ENCODE measurements at regions not wholly inside any gene's neighbourhood (a gene's known extent, or its start where the extent isn't known, plus 50 kb on each side); places are given as distances from the start of the nearest gene placed in this dataset.

GRCh38 chr2:162919111-162919510, 80.5 kb upstream of the KCNH7 start:
- Mint-ChIP-seq H3K9me3 (peaks cover 8% of the 10 kb centered on the region), H3K27ac (no peak overlapping the region), H3K36me3 (no peaks in the 10 kb centered on the region), H3K27me3 (ENCODE audit: low read depth) (no peaks in the 10 kb centered on the region), H3K4me3 (no peak overlapping the region), H3K4me1 (no peaks in the 10 kb centered on the region)
- no peak for TF ChIP-seq MLX (CRISPR knock-in tag; IDR thresholded peaks at IDR 0.05)
- POLR2A ChIA-PET: no interaction called here
- CTCF ChIA-PET: no interaction called here
- no peak for DNase-seq (ENCODE audit: low spot score)
- ATAC-seq: no peak

GRCh38 chr2:162917626-162918025, 79.1 kb upstream of the KCNH7 start:
- Mint-ChIP-seq H3K36me3 (no peaks in the 10 kb centered on the region), H3K4me3 (no peak overlapping the region), H3K9me3 (peaks cover 13% of the 10 kb centered on the region), H3K27ac (no peak overlapping the region), H3K27me3 (ENCODE audit: low read depth) (no peaks in the 10 kb centered on the region), H3K4me1 (no peaks in the 10 kb centered on the region)
- CTCF ChIA-PET: no interaction called here
- POLR2A ChIA-PET: no interaction called here
- no peak for ATAC-seq
- no peak for DNase-seq (ENCODE audit: low spot score)
- TF ChIP-seq ZNF512 (CRISPR knock-in tag; IDR thresholded peaks at IDR 0.05; ENCODE audit: borderline replicate concordance) (no peak), ESRRA (CRISPR knock-in tag; IDR thresholded peaks at IDR 0.05; ENCODE audit: borderline replicate concordance) (no peak), NR1H2 (CRISPR knock-in tag; IDR thresholded peaks at IDR 0.05) (no peak), NFE2L1 (CRISPR knock-in tag; IDR thresholded peaks at IDR 0.05) (no peak), TP53 (CRISPR knock-in tag; IDR thresholded peaks at IDR 0.05) (no peak), FOXP4 (CRISPR knock-in tag; IDR thresholded peaks at IDR 0.05) (no peak), ZNF425 (CRISPR knock-in tag; conservative IDR thresholded peaks at IDR 0.05) (no peak), PREB (CRISPR knock-in tag; IDR thresholded peaks at IDR 0.05; ENCODE audit: borderline replicate concordance) (no peak), RORB (CRISPR knock-in tag; IDR thresholded peaks at IDR 0.05) (no peak), IRF1 (CRISPR knock-in tag; IDR thresholded peaks at IDR 0.05) (no peak), KAT7 (CRISPR knock-in tag; IDR thresholded peaks at IDR 0.05; ENCODE audit: borderline replicate concordance) (no peak), ATF2 (CRISPR knock-in tag; IDR thresholded peaks at IDR 0.05; ENCODE audit: borderline replicate concordance, low read depth) (no peak), CDX4 (CRISPR knock-in tag; IDR thresholded peaks at IDR 0.05; ENCODE audit: borderline replicate concordance) (no peak), USF1 (CRISPR knock-in tag; IDR thresholded peaks at IDR 0.05) (no peak), ZNF263 (CRISPR knock-in tag; IDR thresholded peaks at IDR 0.05; ENCODE audit: low read depth) (no peak), ZNF281 (CRISPR knock-in tag; IDR thresholded peaks at IDR 0.05) (no peak)

Measured in WTC11 (cell line).